SK-N-SH (cell line): ENCODE measurements at regions not wholly inside any gene's neighbourhood (a gene's known extent, or its start where the extent isn't known, plus 50 kb on each side); places are given as distances from the start of the nearest gene placed in this dataset.

Experiments used
- CTCF ChIA-PET: fragments of 300-600, 350-600 bp; formaldehyde crosslinking; extraction: SDS; loops from one replicate; lab custom pipeline; 2021; lab: Yijun Ruan, JAX
- POLR2A ChIA-PET: fragments of 350-600 bp; sonication (Branson Sonifier 250); formaldehyde crosslinking; extraction: SDS; loops from one replicate; lab custom pipeline; 2020; ENCODE audit warnings: antibody characterized with exemption, inconsistent platforms; lab: Yijun Ruan, JAX
- DNase-seq: peaks from one replicate; pipeline ENCODE4 v3.0.0; 2012
- H2AFZ ChIP-seq: fragments of 200-600 bp; sonication (generic); 2 replicates; pipeline ENCODE4 v1.8.1; 2016; ENCODE audit warnings: antibody characterized with exemption, mild to moderate bottlenecking, low read depth
- H3F3A ChIP-seq: fragments of 200-600 bp; sonication (generic); replicated peaks from 2 replicates; pipeline ENCODE3; 2016; ENCODE audit warnings: antibody characterized with exemption, mild to moderate bottlenecking; ENCODE audit not compliant: insufficient read depth
- H3K27ac ChIP-seq, 2 experiments: fragments of 200-500 bp in 1 of 2; fragments of 200-600 bp in 1 of 2; sonication (Bioruptor generic) in 1 of 2; sonication (generic), shearing (Covaris generic) in 1 of 2; 2 replicates each; pipeline versions ENCODE4 v1.5.1 to v1.6.1; 2014 to 2016; ENCODE audit warnings: low read depth in 2 of 2, inconsistent platforms in 1 of 2, low read length in 1 of 2, mild to moderate bottlenecking in 1 of 2, mixed read lengths in 1 of 2
- H3K27me3 ChIP-seq: fragments of 200-600 bp; sonication (generic), shearing (Covaris generic); 2 replicates; pipeline ENCODE4 v1.6.1; 2016; ENCODE audit warnings: mixed run types; ENCODE audit not compliant: insufficient read depth
- H3K36me3 ChIP-seq, 2 experiments: fragments of 200-500 bp in 1 of 2; fragments of 200-600 bp in 1 of 2; sonication (Bioruptor generic) in 1 of 2; sonication (generic) in 1 of 2; replicated peaks in 1 of 2; 2 replicates each; pipeline versions ENCODE3 to v1.5.1; 2014 to 2016; ENCODE audit warnings: low read length in 1 of 2, mild to moderate bottlenecking in 1 of 2; ENCODE audit not compliant: insufficient read depth in 2 of 2, control insufficient read depth in 1 of 2
- H3K4me1 ChIP-seq, 2 experiments: fragments of 200-500 bp in 1 of 2; fragments of 200-600 bp in 1 of 2; sonication (Bioruptor generic) in 1 of 2; sonication (generic), shearing (Covaris generic) in 1 of 2; 2 replicates each; pipeline versions ENCODE4 v1.5.1 to v1.6.1; 2014 to 2016; ENCODE audit warnings: low read depth in 1 of 2, low read length in 1 of 2, mixed run types in 1 of 2; ENCODE audit not compliant: insufficient read depth in 2 of 2, control insufficient read depth in 1 of 2
- H3K4me2 ChIP-seq: fragments of 200-600 bp; sonication (generic), shearing (Covaris generic); 2 replicates; pipeline ENCODE4 v1.6.1; 2017; ENCODE audit warnings: mixed run types
- H3K4me3 ChIP-seq, 2 experiments: fragments of 200-500 bp in 1 of 2; fragments of 200-600 bp in 1 of 2; sonication (Bioruptor generic) in 1 of 2; sonication (generic), shearing (Covaris generic) in 1 of 2; 2 replicates each; pipeline versions ENCODE4 v1.5.1 to v1.8.1; 2014 to 2016; ENCODE audit warnings: low read depth in 2 of 2, inconsistent platforms in 1 of 2, low read length in 1 of 2, mild to moderate bottlenecking in 1 of 2, mixed read lengths in 1 of 2, moderate library complexity in 1 of 2
- H3K79me2 ChIP-seq: fragments of 200-600 bp; sonication (generic); 2 replicates; pipeline ENCODE4 v1.8.1; 2017; ENCODE audit warnings: mild to moderate bottlenecking; ENCODE audit not compliant: insufficient read depth
- H3K9ac ChIP-seq: fragments of 200-600 bp; sonication (generic); 2 replicates; pipeline ENCODE4 v1.6.1; 2017; ENCODE audit warnings: mixed run types
- H3K9me2 ChIP-seq: fragments of 200-600 bp; sonication (generic); 2 replicates; pipeline ENCODE4 v1.6.1; 2017; ENCODE audit warnings: mixed run types
- H3K9me3 ChIP-seq: fragments of 200-600 bp; sonication (generic); 2 replicates; pipeline ENCODE4 v1.6.1; 2017; ENCODE audit warnings: mixed run types, mild to moderate bottlenecking, moderate library complexity
- H4K20me1 ChIP-seq: fragments of 200-600 bp; sonication (generic); 2 replicates; pipeline ENCODE4 v1.6.1; 2017; ENCODE audit warnings: mild to moderate bottlenecking, mixed run types; ENCODE audit not compliant: insufficient read depth
- CHD2 ChIP-seq: fragments of 150-350 bp; IDR thresholded peaks from 2 replicates; pipeline ENCODE4 v1.6.1; 2018; ENCODE audit warnings: low read length; ENCODE audit not compliant: partially characterized antibody
- ELF1 ChIP-seq: IDR thresholded peaks from 2 replicates; pipeline ENCODE4 v1.4.0; 2012
- EP300 ChIP-seq, 2 experiments: IDR thresholded peaks; 2 replicates each; pipeline versions ENCODE4 v1.4.0 to v1.6.1; 2012; ENCODE audit warnings: borderline replicate concordance in 1 of 2, low read depth in 1 of 2, low read length in 1 of 2
- EZH2phosphoT487 ChIP-seq: fragments of 200-600 bp; sonication (generic); IDR thresholded peaks from 2 replicates; pipeline ENCODE4 v1.6.1; 2017; ENCODE audit warnings: low read depth, mixed run types, mild to moderate bottlenecking, antibody characterized with exemption, moderate library complexity, borderline replicate concordance
- FOSL2 ChIP-seq: IDR thresholded peaks from 2 replicates; pipeline ENCODE4 v1.4.0; 2012; ENCODE audit warnings: low read depth, mild to moderate bottlenecking, moderate library complexity, borderline replicate concordance
- MAX ChIP-seq: IDR thresholded peaks from 2 replicates; pipeline ENCODE4 v1.4.0; 2012; ENCODE audit warnings: low read depth
- POLR2AphosphoS5 ChIP-seq: IDR thresholded peaks from 2 replicates; pipeline ENCODE4 v1.6.1; 2012; ENCODE audit warnings: low read depth, low read length
- RAD21 ChIP-seq: IDR thresholded peaks from 2 replicates; pipeline ENCODE4 v1.6.1; 2012; ENCODE audit warnings: mild to moderate bottlenecking, low read length
- RCOR1 ChIP-seq: fragments of 150-350 bp; IDR thresholded peaks from 2 replicates; pipeline ENCODE4 v1.6.1; 2017; ENCODE audit warnings: antibody characterized with exemption, low read length
- RFX5 ChIP-seq: IDR thresholded peaks from 2 replicates; pipeline ENCODE4 v1.6.1; 2012; ENCODE audit warnings: mild to moderate bottlenecking, improper control_type of control experiment, low read length
- SMC3 ChIP-seq: IDR thresholded peaks from 2 replicates; pipeline ENCODE4 v1.6.1; 2012; ENCODE audit warnings: low read depth, low read length, improper control_type of control experiment
- ZBTB33 ChIP-seq: IDR thresholded peaks from 2 replicates; pipeline ENCODE4 v1.4.0; 2012; ENCODE audit warnings: low read depth, borderline replicate concordance
- WGBS: methylation state at CpG from one replicate; pipeline ENCODE4 v1.1.6; 2017; ENCODE audit warnings: low lambda C conversion rate; 5-methylcytosine and 5-hydroxymethylcytosine counted together
- TF ChIP-seq, protein P1 (sequence below): IDR thresholded peaks from 2 replicates; pipeline ENCODE4; 2012
- TF ChIP-seq, protein P2 (sequence below): fragments of 150-350 bp; IDR thresholded peaks from 2 replicates; pipeline ENCODE4 v1.6.1; 2016; ENCODE audit warnings: mild to moderate bottlenecking, low read depth, low read length

- no peak overlapping the region for H3K4me3 ChIP-seq
- no peak overlapping the region for H3K4me2 ChIP-seq
- no peaks in the 10 kb centered on the region for H3K27me3 ChIP-seq
- TF ChIP-seq RCOR1 = no peak
- no peak for TF ChIP-seq EP300 (IDR thresholded peaks at IDR 0.05; ENCODE audit: borderline replicate concordance in 1 of 2, low read depth in 1 of 2, low read length in 1 of 2)
- CTCF ChIA-PET = no interaction called here
- no peak overlapping the region for H2AFZ ChIP-seq
- no peaks in the 10 kb centered on the region for H3K9me3 ChIP-seq
- 62% methylated on average over 2 of the region's 2 CpGs for WGBS
- H4K20me1 ChIP-seq = no peaks in the 10 kb centered on the region
- H3K9me2 ChIP-seq = no peaks in the 10 kb centered on the region
- POLR2A ChIA-PET = no interaction called here
- H3F3A ChIP-seq = no peaks in the 10 kb centered on the region
- no peak overlapping the region for H3K27ac ChIP-seq
- no peaks in the 10 kb centered on the region for H3K4me1 ChIP-seq
- DNase-seq = no peak
- H3K79me2 ChIP-seq = no peaks in the 10 kb centered on the region
- no peak overlapping the region for H3K9ac ChIP-seq
- H3K36me3 ChIP-seq = no peaks in the 10 kb centered on the region
Observed at GRCh38 chr6:63465750-63466149, 106.5 kb upstream of the LOC128125822 start.

DNA sequence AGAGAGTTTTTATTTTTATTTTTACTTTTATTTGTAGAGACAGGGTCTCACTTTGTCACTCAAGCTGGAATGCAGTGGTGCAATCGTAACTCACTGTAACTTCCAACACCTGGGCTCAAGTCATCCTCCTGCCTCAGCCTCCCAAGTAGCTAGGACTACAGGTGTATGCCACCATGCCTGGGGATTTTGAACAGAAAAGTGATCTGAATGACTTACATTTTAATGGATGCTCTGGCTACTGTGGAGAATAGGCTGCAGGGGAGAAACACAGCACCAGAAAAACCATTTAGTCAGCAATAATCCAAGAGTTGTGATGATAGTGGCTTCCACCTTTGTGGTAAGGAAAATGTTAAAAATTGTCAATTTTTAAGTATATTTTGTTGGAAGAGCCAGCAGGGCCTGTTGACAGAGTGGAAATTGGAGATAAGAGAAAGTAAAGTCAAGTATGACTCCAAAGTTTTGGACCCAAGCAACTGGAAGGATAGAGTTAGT, 106.0 kb upstream of the LOC128125822 start:
- Histone ChIP-seq H3K27me3 (no peaks in the 10 kb centered on the region), H4K20me1 (no peaks in the 10 kb centered on the region), H3K27ac (no peak overlapping the region), H3K36me3 (no peaks in the 10 kb centered on the region), H3K9me3 (no peaks in the 10 kb centered on the region), H3K9ac (no peak overlapping the region), H3K4me2 (no peak overlapping the region), H3K9me2 (no peaks in the 10 kb centered on the region), H3F3A (no peaks in the 10 kb centered on the region), H3K4me1 (no peaks in the 10 kb centered on the region), H3K79me2 (no peaks in the 10 kb centered on the region), H2AFZ (no peak overlapping the region), H3K4me3 (no peak overlapping the region)
- ChIA-PET POLR2A (no interaction called here), CTCF (no interaction called here)
- no peak for TF ChIP-seq CHD2
- TF ChIP-seq, protein P1, sequence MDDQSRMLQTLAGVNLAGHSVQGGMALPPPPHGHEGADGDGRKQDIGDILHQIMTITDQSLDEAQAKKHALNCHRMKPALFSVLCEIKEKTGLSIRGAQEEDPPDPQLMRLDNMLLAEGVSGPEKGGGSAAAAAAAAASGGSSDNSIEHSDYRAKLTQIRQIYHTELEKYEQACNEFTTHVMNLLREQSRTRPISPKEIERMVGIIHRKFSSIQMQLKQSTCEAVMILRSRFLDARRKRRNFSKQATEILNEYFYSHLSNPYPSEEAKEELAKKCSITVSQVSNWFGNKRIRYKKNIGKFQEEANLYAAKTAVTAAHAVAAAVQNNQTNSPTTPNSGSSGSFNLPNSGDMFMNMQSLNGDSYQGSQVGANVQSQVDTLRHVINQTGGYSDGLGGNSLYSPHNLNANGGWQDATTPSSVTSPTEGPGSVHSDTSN = no peak
- TF ChIP-seq SMC3 = no peak
- no peak for TF ChIP-seq POLR2AphosphoS5
- no peak for TF ChIP-seq RFX5
- TF ChIP-seq, protein P2, sequence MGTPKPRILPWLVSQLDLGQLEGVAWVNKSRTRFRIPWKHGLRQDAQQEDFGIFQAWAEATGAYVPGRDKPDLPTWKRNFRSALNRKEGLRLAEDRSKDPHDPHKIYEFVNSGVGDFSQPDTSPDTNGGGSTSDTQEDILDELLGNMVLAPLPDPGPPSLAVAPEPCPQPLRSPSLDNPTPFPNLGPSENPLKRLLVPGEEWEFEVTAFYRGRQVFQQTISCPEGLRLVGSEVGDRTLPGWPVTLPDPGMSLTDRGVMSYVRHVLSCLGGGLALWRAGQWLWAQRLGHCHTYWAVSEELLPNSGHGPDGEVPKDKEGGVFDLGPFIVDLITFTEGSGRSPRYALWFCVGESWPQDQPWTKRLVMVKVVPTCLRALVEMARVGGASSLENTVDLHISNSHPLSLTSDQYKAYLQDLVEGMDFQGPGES = no peak
- no peak for DNase-seq
- 62% methylated on average over 1 of the region's 1 CpG for WGBS

GRCh38 chr6:63467247-63467954, 104.9 kb upstream of the LOC128125822 start:
- H3K36me3 ChIP-seq = no peaks in the 10 kb centered on the region
- H3K79me2 ChIP-seq = no peaks in the 10 kb centered on the region
- H3K4me2 ChIP-seq = no peak overlapping the region
- H4K20me1 ChIP-seq = no peaks in the 10 kb centered on the region
- no peaks in the 10 kb centered on the region for H3F3A ChIP-seq
- DNase-seq = no peak
- POLR2A ChIA-PET = no interaction called here
- no peaks in the 10 kb centered on the region; the same call in 1 of the 2 replicates for H3K27me3 ChIP-seq
- H2AFZ ChIP-seq = peak overlapping the region; percentile 43; the same call in 1 of the 2 replicates
- WGBS = 50% methylated on average over 10 of the region's 10 CpGs
- no peak overlapping the region for H3K4me3 ChIP-seq
- H3K9me2 ChIP-seq = no peaks in the 10 kb centered on the region
- H3K9ac ChIP-seq = no peak overlapping the region
- no peak for TF ChIP-seq ZBTB33
- TF ChIP-seq ELF1 = no peak
- no peak for TF ChIP-seq FOSL2
- no peak for TF ChIP-seq RAD21
- no peak for TF ChIP-seq MAX
- no peak for TF ChIP-seq EZH2phosphoT487
- H3K9me3 ChIP-seq = no peaks in the 10 kb centered on the region
- CTCF ChIA-PET = no interaction called here
- H3K27ac ChIP-seq = no peak overlapping the region
- no peaks in the 10 kb centered on the region for H3K4me1 ChIP-seq
